H1 (cell line): ENCODE measurements at regions not wholly inside any gene's neighbourhood (a gene's known extent, or its start where the extent isn't known, plus 50 kb on each side); places are given as distances from the start of the nearest gene placed in this dataset.

Source experiments
- CTBP2 ChIP-seq: IDR thresholded peaks from 2 replicates; pipeline ENCODE4 v1.7.0; 2011; ENCODE audit warnings: borderline replicate concordance, mild to moderate bottlenecking, moderate library complexity, mixed read lengths, low read length; ENCODE audit not compliant: insufficient read depth, insufficient read length
- NRF1 ChIP-seq: IDR thresholded peaks from 2 replicates; pipeline ENCODE4 v1.6.1; 2011; ENCODE audit warnings: mild to moderate bottlenecking, low read depth, low read length, improper control_type of control experiment

DNA sequence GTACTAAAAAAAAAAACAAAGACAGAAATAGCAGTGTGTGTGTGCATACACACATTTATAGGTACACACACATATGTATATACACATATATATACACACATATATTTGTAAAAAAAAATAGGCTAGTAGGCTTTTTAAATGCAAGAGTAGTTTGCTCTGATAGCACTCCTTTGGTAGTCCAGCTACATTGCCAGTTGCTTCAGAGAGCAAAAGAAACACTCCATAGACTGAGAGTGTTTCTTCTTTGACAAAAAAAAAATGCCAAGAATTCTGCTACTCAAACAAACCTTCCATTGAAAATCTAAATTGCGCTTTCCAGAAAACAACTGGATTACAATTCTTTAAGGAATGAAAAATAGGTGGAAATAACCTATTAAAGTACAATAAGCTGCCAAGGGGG is 365.9 kb upstream of the GALNT5 start (continued):
- TF ChIP-seq CTBP2 (no peak), NRF1 (no peak)
